HG03025 (cell line): ENCODE measurements at regions not wholly inside any gene's neighbourhood (a gene's known extent, or its start where the extent isn't known, plus 50 kb on each side); places are given as distances from the start of the nearest gene placed in this dataset.
"Not testable (repeated sequence)": the region's sequence is repeated elsewhere in the genome, so short reads cannot be mapped to it uniquely, and the experiment has no call there.

Experiments
- ATAC-seq: cut with Tn5 transposase; IDR thresholded peaks from one replicate; pipeline ENCODE4 v1.9.1; 2021; ENCODE audit warnings: mild to moderate bottlenecking, moderate library complexity; ENCODE audit not compliant: unreplicated experiment, low FRiP score

- ATAC-seq: no peak
Observed at GRCh38 chr5:158522776-158523175, 576.9 kb downstream of the EBF1 start.

DNA sequence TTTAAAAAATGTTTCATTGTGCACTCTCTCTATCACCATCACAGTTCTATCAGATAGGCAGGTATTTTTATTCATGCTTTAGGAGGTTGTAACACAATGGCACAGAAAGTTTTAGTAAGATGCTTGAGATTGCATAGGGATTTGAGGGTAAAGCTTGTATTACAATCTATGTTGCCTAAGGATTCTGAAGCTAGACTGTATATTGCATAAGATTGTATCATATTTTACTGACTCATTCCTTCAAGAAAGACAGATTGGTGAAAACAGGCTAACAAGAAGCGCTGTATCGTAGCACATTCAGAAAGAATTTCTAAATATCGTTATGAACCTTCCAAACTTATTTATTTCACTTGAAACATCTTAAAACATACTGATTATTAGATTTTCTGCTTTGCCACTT, 577.7 kb downstream of the EBF1 start:
- ATAC-seq: no peak

GRCh38 chr5:158519433-158520021, 580.2 kb downstream of the EBF1 start:
- no peak for ATAC-seq

GRCh38 chr5:158516521-158516920, 583.2 kb downstream of the EBF1 start:
- no peak for ATAC-seq

DNA sequence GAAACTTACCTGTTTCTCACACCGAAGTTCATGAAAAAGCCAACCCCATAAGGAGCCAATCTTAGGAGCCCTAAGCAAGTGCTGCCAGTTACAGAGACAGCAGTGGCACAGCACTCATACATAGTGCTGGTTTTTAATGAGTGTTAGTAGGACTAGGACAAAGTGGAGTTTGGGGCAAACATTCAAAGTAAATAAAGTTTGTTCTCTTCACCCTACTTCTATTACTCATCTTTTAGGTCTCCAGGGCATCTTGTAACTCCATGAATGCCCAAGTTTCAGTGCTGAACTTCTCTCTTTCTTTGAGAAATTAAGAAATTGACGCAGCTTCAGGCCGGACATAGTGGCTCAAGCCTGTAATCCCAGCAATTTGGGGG, 584.7 kb downstream of the EBF1 start:
- ATAC-seq: no peak

- no peak for ATAC-seq
Observed at GRCh38 chr5:158514319-158514985, 585.3 kb downstream of the EBF1 start.

DNA sequence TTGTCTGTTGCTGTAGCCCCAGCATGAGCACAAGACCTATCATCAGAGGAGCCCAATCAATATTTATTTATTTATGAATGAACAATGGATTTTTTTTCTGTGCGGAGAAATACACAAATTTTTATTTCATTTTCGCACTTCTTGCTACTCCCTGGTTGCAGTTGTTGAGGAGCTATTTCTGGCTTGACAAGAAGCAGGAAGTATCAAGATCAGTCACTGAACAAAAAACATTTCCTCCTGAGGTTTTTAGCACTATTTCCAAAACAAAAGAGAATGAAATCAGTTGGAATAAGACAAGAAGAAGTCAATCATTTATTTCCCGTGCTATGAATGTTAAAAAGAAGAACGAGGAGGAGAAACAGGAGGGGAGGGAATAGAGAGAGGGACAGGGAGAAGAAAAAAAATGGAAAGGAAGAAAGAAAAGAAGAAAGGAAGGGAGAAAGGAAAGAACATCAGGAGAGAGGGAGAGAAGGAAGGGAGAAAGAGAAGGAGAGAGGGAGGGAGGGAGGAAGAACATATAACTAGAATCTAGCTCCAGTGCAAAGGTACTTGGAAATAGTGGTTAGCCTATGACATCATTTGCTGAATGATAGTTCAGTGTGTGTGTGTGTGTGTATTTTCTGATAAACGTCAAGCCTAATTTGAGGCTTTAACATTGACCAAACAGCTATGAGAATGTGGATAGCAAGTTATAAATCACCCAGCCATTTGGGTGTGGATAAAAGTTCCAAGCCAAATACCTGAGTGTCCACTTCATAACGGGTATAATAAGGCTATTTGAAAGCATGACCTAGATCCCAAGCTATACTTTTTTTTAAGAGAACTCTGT, 586.0 kb downstream of the EBF1 start:
- ATAC-seq: no peak

DNA sequence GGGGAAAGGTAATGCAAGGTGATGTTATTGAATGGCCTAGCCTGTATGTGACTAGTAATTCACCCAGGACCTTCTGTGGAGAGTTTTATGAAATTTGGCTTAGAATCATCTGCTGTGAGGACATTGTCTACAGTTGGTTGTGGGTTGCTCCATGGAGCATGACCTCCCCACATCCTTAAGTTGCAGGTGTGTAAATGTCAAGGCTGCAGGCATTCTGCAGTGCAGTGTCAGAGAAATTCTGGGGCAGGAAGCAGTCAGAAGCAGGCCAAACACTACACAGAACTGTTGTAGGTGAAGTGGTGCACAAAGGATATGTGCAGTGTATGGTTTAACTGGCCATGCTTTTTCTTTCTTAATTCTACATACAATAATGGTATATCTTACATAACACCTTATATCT, 588.3 kb downstream of the EBF1 start:
- ATAC-seq: no peak

- ATAC-seq: no peak
Observed at GRCh38 chr5:158510479-158510878, 589.2 kb downstream of the EBF1 start.

DNA sequence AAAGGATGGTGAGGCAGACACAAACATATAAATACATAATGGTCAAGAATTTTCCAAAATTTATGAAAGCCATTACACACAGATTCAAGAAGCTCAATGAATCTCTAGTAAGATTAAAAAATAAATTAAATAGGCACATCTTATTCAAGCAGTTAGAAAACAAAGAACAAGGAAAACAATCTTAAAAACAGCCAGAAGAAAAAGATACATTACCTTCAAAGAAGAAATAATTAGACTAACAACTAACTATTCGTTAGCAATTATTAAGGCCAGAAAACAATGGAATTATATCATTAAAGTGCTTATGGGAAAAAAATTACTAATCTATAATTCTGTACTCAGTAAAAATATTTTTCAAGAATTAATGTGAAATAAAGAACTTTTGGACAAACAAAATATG, 593.1 kb downstream of the EBF1 start:
- ATAC-seq: no peak

DNA sequence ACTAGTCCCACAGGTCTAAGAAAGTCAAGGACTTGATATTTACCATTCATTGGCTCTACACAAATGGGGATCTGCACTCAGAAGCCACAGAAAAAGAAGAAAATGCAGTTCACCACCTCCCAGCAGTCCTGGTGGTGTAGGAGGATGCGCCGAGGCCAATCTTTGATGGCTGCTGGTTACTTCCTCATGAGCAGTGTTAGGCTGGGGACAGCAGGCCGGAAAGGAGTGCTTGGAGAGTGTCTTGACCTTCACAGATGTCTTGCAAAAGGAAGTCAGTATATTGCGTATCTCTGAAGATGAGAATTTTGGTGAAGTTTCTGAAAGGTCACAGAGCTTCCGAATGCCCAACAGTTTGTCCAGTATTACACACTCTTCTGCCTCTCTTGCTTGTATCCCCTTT, 597.0 kb downstream of the EBF1 start:
- no peak for ATAC-seq

DNA sequence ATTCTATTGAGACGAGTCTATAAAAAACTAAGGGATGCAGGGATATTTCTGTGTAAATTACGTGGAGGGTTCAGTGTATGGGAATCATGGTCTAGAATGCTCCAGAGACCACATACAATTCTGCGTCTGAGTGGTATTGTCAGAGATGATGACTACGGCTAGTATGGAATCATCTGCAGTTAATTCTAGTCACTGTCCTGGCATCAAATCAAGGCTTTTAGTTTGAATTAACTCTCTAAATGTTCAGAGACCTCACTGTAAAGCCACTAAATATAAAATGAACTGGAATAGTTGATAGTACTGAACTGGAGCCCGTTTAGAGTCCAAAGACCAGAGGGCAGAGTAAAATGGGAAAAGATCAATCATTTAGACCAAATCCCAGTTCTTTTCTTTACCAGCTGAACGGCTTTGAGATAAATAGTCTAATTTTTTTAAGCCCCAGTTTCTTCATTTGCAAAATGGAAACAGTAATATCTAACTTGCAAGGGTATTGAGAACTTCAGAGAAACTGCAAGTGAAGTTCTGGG, 599.8 kb downstream of the EBF1 start:
- ATAC-seq: no peak

DNA sequence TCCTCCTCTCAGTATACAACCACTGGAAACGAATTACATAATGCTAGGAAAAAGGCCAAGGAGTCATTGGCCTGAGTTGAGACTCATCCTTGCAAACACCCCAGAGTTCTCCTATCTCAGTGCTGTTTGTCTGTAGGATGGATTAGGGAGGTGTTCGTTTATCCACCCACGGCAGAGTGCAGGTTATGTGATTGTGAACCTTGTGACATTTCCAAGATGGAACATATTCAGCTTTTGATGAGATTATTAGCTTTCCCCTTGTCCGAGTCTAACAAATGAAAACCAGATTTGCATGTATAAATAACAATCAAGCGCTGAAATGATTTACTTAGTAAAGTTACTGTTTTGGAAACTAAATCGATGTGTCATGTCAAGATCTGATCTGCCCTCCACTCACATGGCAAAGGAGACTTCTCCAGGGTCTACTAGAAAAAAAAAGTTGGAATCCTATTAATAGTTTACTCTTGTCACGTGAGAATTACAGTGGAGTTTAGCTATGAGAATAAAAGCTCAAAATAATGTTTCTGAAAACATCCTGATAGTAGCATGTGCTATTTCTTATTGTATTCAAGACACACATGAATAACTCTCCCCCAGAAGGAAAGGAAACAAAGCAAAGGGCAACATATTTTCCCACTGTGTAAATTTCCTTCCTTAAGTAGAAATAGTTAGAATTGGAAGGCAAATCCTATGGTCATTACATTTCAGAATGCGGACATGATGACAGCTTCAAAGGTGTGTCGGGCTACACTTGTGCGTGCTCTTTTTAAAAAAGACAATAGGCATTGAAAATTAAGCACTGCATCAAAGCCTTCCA, 600.4 kb downstream of the EBF1 start:
- ATAC-seq: no peak

DNA sequence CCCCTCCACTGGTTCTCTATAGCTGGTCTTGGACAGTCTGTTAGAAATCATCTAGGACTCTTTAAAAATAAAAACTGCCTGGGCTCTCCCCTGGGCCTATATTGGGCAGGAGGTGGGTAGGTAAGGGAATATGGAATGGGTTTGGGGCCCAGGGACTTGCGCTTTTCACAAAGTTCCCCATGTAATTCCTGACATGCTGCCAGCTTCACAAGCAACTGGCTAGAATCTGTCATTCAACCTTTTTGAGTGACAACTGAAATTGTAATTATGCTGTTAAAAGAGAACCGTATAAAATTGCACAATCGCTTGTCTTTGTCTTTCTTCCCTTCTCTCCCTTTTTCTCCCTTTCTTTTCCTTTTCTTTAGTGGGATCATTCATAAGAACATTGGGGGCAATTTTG, 603.1 kb downstream of the EBF1 start:
- no peak for ATAC-seq

DNA sequence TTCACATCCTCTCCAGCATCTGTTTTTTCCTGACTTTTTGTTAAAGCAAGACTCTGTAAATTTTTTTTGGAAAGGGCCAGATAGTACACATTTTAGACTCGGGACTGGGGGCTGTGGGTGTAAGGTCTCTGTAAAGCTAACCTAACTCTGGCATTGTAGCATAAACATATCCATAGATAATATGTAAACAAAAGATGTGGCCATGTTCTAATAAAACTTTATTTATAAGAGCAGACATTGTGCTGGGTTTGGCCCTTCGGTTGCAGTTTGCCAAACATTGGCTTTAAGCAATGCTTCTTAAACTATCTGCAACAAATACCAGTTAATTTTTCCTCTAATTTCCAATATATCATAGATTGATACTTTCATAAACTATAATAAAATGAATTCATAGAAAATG, 605.2 kb downstream of the EBF1 start:
- no peak for ATAC-seq

DNA sequence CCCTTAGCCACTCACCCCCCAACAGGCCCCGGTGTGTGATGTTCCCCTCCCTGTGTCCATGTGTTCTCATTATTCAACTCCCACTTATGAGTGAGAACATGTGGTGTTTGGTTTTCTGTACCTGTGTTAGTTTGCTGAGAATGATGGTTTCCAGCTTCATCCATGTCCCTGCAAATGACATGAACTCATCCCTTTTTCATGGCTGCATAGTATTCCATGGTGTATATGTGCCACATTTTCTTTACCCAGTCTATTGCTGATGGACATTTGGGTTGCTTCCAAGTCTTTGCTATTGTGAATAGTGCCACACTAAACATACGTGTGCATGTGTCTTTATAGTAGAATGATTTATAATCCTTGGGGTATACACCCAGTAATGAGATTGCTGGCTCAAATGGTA, 605.7 kb downstream of the EBF1 start:
- ATAC-seq: not testable (repeated sequence)

- no peak for ATAC-seq
Observed at GRCh38 chr5:158492841-158493242, 606.9 kb downstream of the EBF1 start.

- ATAC-seq: no peak
Observed at GRCh38 chr5:158492136-158492535, 607.6 kb downstream of the EBF1 start.

GRCh38 chr5:158487664-158488063, 612.1 kb downstream of the EBF1 start:
- no peak for ATAC-seq

DNA sequence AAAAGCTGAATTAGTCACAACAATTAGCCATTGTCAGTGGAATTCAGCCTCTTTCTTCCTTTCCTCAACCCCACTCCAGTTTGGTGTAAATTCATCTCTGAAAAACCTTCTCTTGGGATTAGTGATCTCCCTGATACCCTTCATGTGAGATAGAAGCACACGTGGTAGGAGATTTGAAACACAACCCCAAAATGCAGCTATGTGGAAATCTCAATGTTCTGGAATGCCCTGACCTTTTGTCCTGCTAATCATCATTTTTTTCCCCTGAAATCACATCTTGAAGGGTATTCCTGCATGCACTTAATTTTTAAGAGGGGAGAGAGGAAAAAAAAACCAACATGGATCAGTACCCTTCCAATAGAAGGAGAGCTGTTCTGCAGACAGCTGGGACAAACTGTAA, 612.6 kb downstream of the EBF1 start:
- no peak for ATAC-seq

- no peak for ATAC-seq
Observed at GRCh38 chr5:158486566-158486965, 613.1 kb downstream of the EBF1 start.
